ENCODE measurements at regions not wholly inside any gene's neighbourhood (a gene's known extent, or its start where the extent isn't known, plus 50 kb on each side); places are given as distances from the start of the nearest gene placed in this dataset.

GRCh38 chr6:140718021-140718420, 1343.6 kb upstream of the CITED2 start:
- Histone ChIP-seq H3K79me2 (ENCODE audit: low read depth) (no peaks in the 10 kb centered on the region), H3K4me1 (no peaks in the 10 kb centered on the region), H3K4me3 (no peak overlapping the region), H2AFZ (replicated peaks) (no peak overlapping the region), H3K36me3 (no peaks in the 10 kb centered on the region), H3K9ac (no peak overlapping the region), H3F3A (ENCODE audit: low read depth) (no peaks in the 10 kb centered on the region), H3K27me3 (no peaks in the 10 kb centered on the region), H3K27ac (no peak overlapping the region), H3K9me3 (ENCODE audit: low read depth) (no peaks in the 10 kb centered on the region), H4K20me1 (ENCODE audit: low read depth) (no peaks in the 10 kb centered on the region), H3K4me2 (no peak overlapping the region)
- Mint-ChIP-seq H3K9me3 (no peaks in the 10 kb centered on the region), H3K27ac (peak overlapping the region; percentile 31), H3K27me3 (ENCODE audit: insufficient read depth, low read depth) (no peaks in the 10 kb centered on the region), H3K4me3 (no peak overlapping the region), H3K4me1 (no peaks in the 10 kb centered on the region), H3K36me3 (no peaks in the 10 kb centered on the region)
- no peak for DNase-seq (ENCODE audit: low spot score)
- TF ChIP-seq CTCF (IDR thresholded peaks at IDR 0.05) (no peak), EZH2 (IDR thresholded peaks at IDR 0.05) (no peak), EZH2phosphoT487 (IDR thresholded peaks at IDR 0.05) (no peak)

- H3K9ac ChIP-seq, result no peak overlapping the region
- no peaks in the 10 kb centered on the region for H3K36me3 ChIP-seq
- Mint-ChIP-seq H3K4me1 (no peaks in the 10 kb centered on the region), H3K27me3 (ENCODE audit: insufficient read depth, low read depth) (no peaks in the 10 kb centered on the region), H3K36me3 (no peaks in the 10 kb centered on the region), H3K9me3 (no peaks in the 10 kb centered on the region), H3K27ac (no peak overlapping the region), H3K4me3 (no peak overlapping the region)
- no peaks in the 10 kb centered on the region for H3K4me1 ChIP-seq
- no peak for TF ChIP-seq CTCF (IDR thresholded peaks at IDR 0.05)
- TF ChIP-seq EZH2 (IDR thresholded peaks at IDR 0.05), result no peak
- TF ChIP-seq EZH2phosphoT487 (IDR thresholded peaks at IDR 0.05), result no peak
- DNase-seq (ENCODE audit: low spot score), result no peak
- no peak overlapping the region for H3K27ac ChIP-seq
- no peak overlapping the region for H3K4me2 ChIP-seq
- no peak overlapping the region for H2AFZ ChIP-seq (replicated peaks)
- H3K9me3 ChIP-seq (ENCODE audit: low read depth), result no peaks in the 10 kb centered on the region
- peaks cover 6% of the 10 kb centered on the region for H3F3A ChIP-seq (ENCODE audit: low read depth)
- no peaks in the 10 kb centered on the region for H3K27me3 ChIP-seq
- no peaks in the 10 kb centered on the region for H3K79me2 ChIP-seq (ENCODE audit: low read depth)
- H3K4me3 ChIP-seq, result no peak overlapping the region
- no peaks in the 10 kb centered on the region for H4K20me1 ChIP-seq (ENCODE audit: low read depth)
These were observed 1339.0 kb upstream of the CITED2 start for GRCh38 chr6:140713495-140713894.

- no peaks in the 10 kb centered on the region for H3K27me3 Mint-ChIP-seq (ENCODE audit: insufficient read depth, low read depth)
- no peak overlapping the region for H3K27ac Mint-ChIP-seq
- H4K20me1 ChIP-seq (ENCODE audit: low read depth), result no peaks in the 10 kb centered on the region
- DNase-seq (ENCODE audit: low spot score), result no peak
- TF ChIP-seq CTCF (IDR thresholded peaks at IDR 0.05) (no peak), EZH2phosphoT487 (IDR thresholded peaks at IDR 0.05) (no peak), EZH2 (IDR thresholded peaks at IDR 0.05) (no peak)
- no peak overlapping the region for H3K4me2 ChIP-seq
- H3F3A ChIP-seq (ENCODE audit: low read depth), result peaks cover 6% of the 10 kb centered on the region
- H3K27ac ChIP-seq, result no peak overlapping the region
- H3K4me3 ChIP-seq, result no peak overlapping the region
- no peak overlapping the region for H2AFZ ChIP-seq (replicated peaks)
- H3K4me3 Mint-ChIP-seq, result no peak overlapping the region
- H3K9ac ChIP-seq, result no peak overlapping the region
- no peaks in the 10 kb centered on the region for H3K36me3 Mint-ChIP-seq
- no peaks in the 10 kb centered on the region for H3K9me3 ChIP-seq (ENCODE audit: low read depth)
- no peaks in the 10 kb centered on the region for H3K36me3 ChIP-seq
- H3K4me1 Mint-ChIP-seq, result peaks cover 3% of the 10 kb centered on the region
- H3K27me3 ChIP-seq, result no peaks in the 10 kb centered on the region
- no peaks in the 10 kb centered on the region for H3K9me3 Mint-ChIP-seq
- no peaks in the 10 kb centered on the region for H3K79me2 ChIP-seq (ENCODE audit: low read depth)
- H3K4me1 ChIP-seq, result no peaks in the 10 kb centered on the region
These were observed 1336.7 kb upstream of the CITED2 start for GRCh38 chr6:140711019-140711613.
